ENCODE measurements at regions not wholly inside any gene's neighbourhood (a gene's known extent, or its start where the extent isn't known, plus 50 kb on each side); places are given as distances from the start of the nearest gene placed in this dataset.

GRCh38 chr1:78247079-78247478 is 201.3 kb downstream of the GIPC2 start:
- TF ChIP-seq EZH2phosphoT487 (IDR thresholded peaks at IDR 0.05; ENCODE audit: borderline replicate concordance, low read length): no peak
- no peak for TF ChIP-seq CTCF (IDR thresholded peaks at IDR 0.05; ENCODE audit: low read depth, low read length, poor library complexity, severe bottlenecking)

GRCh38 chr1:78250201-78250600 is 204.4 kb downstream of the GIPC2 start:
- Histone ChIP-seq H3K27ac (ENCODE audit: low read depth, low read length) (no peak overlapping the region), H3K4me2 (ENCODE audit: low read length) (no peak overlapping the region), H3K4me1 (ENCODE audit: control insufficient read depth, low read length) (no peaks in the 10 kb centered on the region), H3F3A (ENCODE audit: control insufficient read depth, insufficient read depth) (no peaks in the 10 kb centered on the region), H3K9me2 (replicated peaks; ENCODE audit: control insufficient read depth, low read length) (no peaks in the 10 kb centered on the region), H3K36me3 (ENCODE audit: control insufficient read depth, low read length) (no peaks in the 10 kb centered on the region), H4K20me1 (ENCODE audit: control insufficient read depth, insufficient read depth, low read depth, low read length) (no peaks in the 10 kb centered on the region), H3K4me3 (ENCODE audit: low read length) (no peak overlapping the region), H3K9me3 (ENCODE audit: control insufficient read depth, insufficient read depth, low read length) (no peaks in the 10 kb centered on the region), H3K79me2 (ENCODE audit: control insufficient read depth, low read length) (no peaks in the 10 kb centered on the region), H3K27me3 (ENCODE audit: control insufficient read depth, low read length) (no peaks in the 10 kb centered on the region)
- TF ChIP-seq EZH2phosphoT487 (IDR thresholded peaks at IDR 0.05; ENCODE audit: borderline replicate concordance, low read length) (no peak), CTCF (IDR thresholded peaks at IDR 0.05; ENCODE audit: low read depth, low read length, poor library complexity, severe bottlenecking) (no peak)

More at GRCh38 chr1:78247079-78247478, 201.3 kb downstream of the GIPC2 start:
- Histone ChIP-seq H3K36me3 (ENCODE audit: control insufficient read depth, low read length) (no peaks in the 10 kb centered on the region), H3K9me3 (ENCODE audit: control insufficient read depth, insufficient read depth, low read length) (no peaks in the 10 kb centered on the region), H3K4me2 (ENCODE audit: low read length) (no peak overlapping the region), H3K4me1 (ENCODE audit: control insufficient read depth, low read length) (no peaks in the 10 kb centered on the region), H3K27ac (ENCODE audit: low read depth, low read length) (no peak overlapping the region), H3K27me3 (ENCODE audit: control insufficient read depth, low read length) (no peaks in the 10 kb centered on the region), H3K9me2 (replicated peaks; ENCODE audit: control insufficient read depth, low read length) (no peaks in the 10 kb centered on the region), H3F3A (ENCODE audit: control insufficient read depth, insufficient read depth) (no peaks in the 10 kb centered on the region), H3K4me3 (ENCODE audit: low read length) (no peak overlapping the region), H4K20me1 (ENCODE audit: control insufficient read depth, insufficient read depth, low read depth, low read length) (no peaks in the 10 kb centered on the region), H3K79me2 (ENCODE audit: control insufficient read depth, low read length) (no peaks in the 10 kb centered on the region)

- Histone ChIP-seq H3K4me2 (ENCODE audit: low read length) (no peak overlapping the region), H3K27me3 (ENCODE audit: control insufficient read depth, low read length) (no peaks in the 10 kb centered on the region), H3K27ac (ENCODE audit: low read depth, low read length) (no peak overlapping the region), H3F3A (ENCODE audit: control insufficient read depth, insufficient read depth) (no peaks in the 10 kb centered on the region), H3K9me3 (ENCODE audit: control insufficient read depth, insufficient read depth, low read length) (no peaks in the 10 kb centered on the region), H3K36me3 (ENCODE audit: control insufficient read depth, low read length) (no peaks in the 10 kb centered on the region), H4K20me1 (ENCODE audit: control insufficient read depth, insufficient read depth, low read depth, low read length) (no peaks in the 10 kb centered on the region), H3K79me2 (ENCODE audit: control insufficient read depth, low read length) (no peaks in the 10 kb centered on the region), H3K4me3 (ENCODE audit: low read length) (no peak overlapping the region), H3K4me1 (ENCODE audit: control insufficient read depth, low read length) (no peaks in the 10 kb centered on the region), H3K9me2 (replicated peaks; ENCODE audit: control insufficient read depth, low read length) (no peaks in the 10 kb centered on the region)
- TF ChIP-seq CTCF (IDR thresholded peaks at IDR 0.05; ENCODE audit: low read depth, low read length, poor library complexity, severe bottlenecking) (no peak), EZH2phosphoT487 (IDR thresholded peaks at IDR 0.05; ENCODE audit: borderline replicate concordance, low read length) (no peak)
Measured at GRCh38 chr1:78254517-78254916, 208.8 kb downstream of the GIPC2 start.

- H3K4me1 ChIP-seq (ENCODE audit: control insufficient read depth, low read length): no peaks in the 10 kb centered on the region
- H3K4me3 ChIP-seq (ENCODE audit: low read length): no peak overlapping the region
- no peak overlapping the region for H3K4me2 ChIP-seq (ENCODE audit: low read length)
- no peaks in the 10 kb centered on the region for H3K36me3 ChIP-seq (ENCODE audit: control insufficient read depth, low read length)
- TF ChIP-seq CTCF (IDR thresholded peaks at IDR 0.05; ENCODE audit: low read depth, low read length, poor library complexity, severe bottlenecking) (no peak), EZH2phosphoT487 (IDR thresholded peaks at IDR 0.05; ENCODE audit: borderline replicate concordance, low read length) (no peak)
- no peaks in the 10 kb centered on the region for H3K79me2 ChIP-seq (ENCODE audit: control insufficient read depth, low read length)
- H3F3A ChIP-seq (ENCODE audit: control insufficient read depth, insufficient read depth): no peaks in the 10 kb centered on the region
- no peaks in the 10 kb centered on the region for H4K20me1 ChIP-seq (ENCODE audit: control insufficient read depth, insufficient read depth, low read depth, low read length)
- no peak overlapping the region for H3K27ac ChIP-seq (ENCODE audit: low read depth, low read length)
- no peaks in the 10 kb centered on the region for H3K9me3 ChIP-seq (ENCODE audit: control insufficient read depth, insufficient read depth, low read length)
- no peaks in the 10 kb centered on the region for H3K27me3 ChIP-seq (ENCODE audit: control insufficient read depth, low read length)
- H3K9me2 ChIP-seq (replicated peaks; ENCODE audit: control insufficient read depth, low read length): no peaks in the 10 kb centered on the region
Measured at GRCh38 chr1:78255383-78255782, 209.6 kb downstream of the GIPC2 start.
